ENCODE measurements at regions not wholly inside any gene's neighbourhood (a gene's known extent, or its start where the extent isn't known, plus 50 kb on each side); places are given as distances from the start of the nearest gene placed in this dataset.

- no peak for DNase-seq (ENCODE audit: low read depth)
Measured at GRCh38 chr11:16685914-16686313, 52.5 kb upstream of the C11orf58 start.

- no peak for DNase-seq (ENCODE audit: low read depth)
Measured at GRCh38 chr11:16678466-16679116, 59.9 kb upstream of the C11orf58 start.

GRCh38 chr11:16669799-16670415 lies 68.5 kb upstream of the C11orf58 start:
- DNase-seq (ENCODE audit: low read depth): no peak

GRCh38 chr11:16632295-16633200 lies 105.9 kb upstream of the C11orf58 start:
- no peak for DNase-seq (ENCODE audit: low read depth)

GRCh38 chr11:16630651-16631050 lies 107.8 kb upstream of the C11orf58 start:
- no peak for DNase-seq (ENCODE audit: low read depth)

GRCh38 chr11:16618431-16618830 lies 120.0 kb upstream of the C11orf58 start:
- no peak for DNase-seq (ENCODE audit: low read depth)

GRCh38 chr11:16615480-16615879 lies 123.0 kb upstream of the C11orf58 start:
- DNase-seq (ENCODE audit: low read depth): no peak

GRCh38 chr11:16613512-16614381 lies 124.7 kb upstream of the C11orf58 start:
- DNase-seq (ENCODE audit: low read depth): peak; percentile 37

GRCh38 chr11:16613262-16613511 lies 125.3 kb upstream of the C11orf58 start:
- DNase-seq (ENCODE audit: low read depth): no peak

- DNase-seq (ENCODE audit: low read depth): no peak
Measured at GRCh38 chr11:16612566-16613261, 125.7 kb upstream of the C11orf58 start.

- DNase-seq (ENCODE audit: low read depth): no peak
Measured at GRCh38 chr11:16611926-16612565, 126.4 kb upstream of the C11orf58 start.

GRCh38 chr11:16611401-16611921 lies 127.0 kb upstream of the C11orf58 start:
- DNase-seq (ENCODE audit: low read depth): no peak

GRCh38 chr11:16610738-16611388 lies 127.6 kb upstream of the C11orf58 start:
- DNase-seq (ENCODE audit: low read depth): no peak

- no peak for DNase-seq (ENCODE audit: low read depth)
Measured at GRCh38 chr11:16610213-16610737, 128.2 kb upstream of the C11orf58 start.

- no peak for DNase-seq (ENCODE audit: low read depth)
Measured at GRCh38 chr11:16609769-16610168, 128.7 kb upstream of the C11orf58 start.

- no peak for DNase-seq (ENCODE audit: low read depth)
Measured at GRCh38 chr11:16607675-16608644, 130.5 kb upstream of the C11orf58 start.

- DNase-seq (ENCODE audit: low read depth): no peak
Measured at GRCh38 chr11:16606784-16607674, 131.4 kb upstream of the C11orf58 start.
